LNCaP clone FGC (cell line): ENCODE measurements at regions not wholly inside any gene's neighbourhood (a gene's known extent, or its start where the extent isn't known, plus 50 kb on each side); places are given as distances from the start of the nearest gene placed in this dataset.
"Not testable (repeated sequence)": the region's sequence is repeated elsewhere in the genome, so short reads cannot be mapped to it uniquely, and the experiment has no call there.

Experiments
- DNase-seq: peaks from one replicate; pipeline ENCODE4 v3.0.0-alpha.2; 2011; ENCODE audit warnings: low read depth
- H3K4me3 ChIP-seq: 2 replicates; pipeline ENCODE4 v1.5.1; 2011; ENCODE audit warnings: mild to moderate bottlenecking, low read depth, low read length, control low read depth
- CTCF ChIP-seq: IDR thresholded peaks from 2 replicates; pipeline ENCODE4 v1.5.1; 2012; ENCODE audit warnings: mild to moderate bottlenecking; ENCODE audit not compliant: control insufficient read depth, insufficient read depth; ENCODE audit errors: extremely low read depth

- no peak for TF ChIP-seq CTCF
- no peak for DNase-seq
- no peak overlapping the region for H3K4me3 ChIP-seq
Observed at GRCh38 chr3:70615286-70615685, 302.8 kb upstream of the MDFIC2 start.

GRCh38 chr3:70614111-70614510 lies 301.7 kb upstream of the MDFIC2 start:
- TF ChIP-seq CTCF, result no peak
- H3K4me3 ChIP-seq, result no peak overlapping the region
- DNase-seq, result no peak

GRCh38 chr3:70612920-70613319 lies 300.5 kb upstream of the MDFIC2 start:
- H3K4me3 ChIP-seq, result no peak overlapping the region
- no peak for TF ChIP-seq CTCF
- no peak for DNase-seq

- not testable (repeated sequence) for H3K4me3 ChIP-seq, DNase-seq
Observed at GRCh38 chr3:70611667-70612277, 299.3 kb upstream of the MDFIC2 start.

GRCh38 chr3:70608434-70608833 lies 296.0 kb upstream of the MDFIC2 start:
- H3K4me3 ChIP-seq, result no peak overlapping the region
- DNase-seq, result no peak
- TF ChIP-seq CTCF, result no peak

GRCh38 chr3:70607469-70607868 lies 295.0 kb upstream of the MDFIC2 start:
- no peak for TF ChIP-seq CTCF

GRCh38 chr3:70606018-70606417 lies 293.6 kb upstream of the MDFIC2 start:
- H3K4me3 ChIP-seq, result no peak overlapping the region
- no peak for TF ChIP-seq CTCF
- DNase-seq, result peak; percentile 13

More at GRCh38 chr3:70607469-70607868, 295.0 kb upstream of the MDFIC2 start:
- no peak overlapping the region for H3K4me3 ChIP-seq
- DNase-seq, result no peak

- no peak for DNase-seq
- TF ChIP-seq CTCF, result no peak
- no peak overlapping the region for H3K4me3 ChIP-seq
Observed at GRCh38 chr3:70603103-70603502, 290.7 kb upstream of the MDFIC2 start.
